Panc1 (cell line): ENCODE measurements at regions not wholly inside any gene's neighbourhood (a gene's known extent, or its start where the extent isn't known, plus 50 kb on each side); places are given as distances from the start of the nearest gene placed in this dataset.

Experiments used
- POLR2AphosphoS5 ChIP-seq: IDR thresholded peaks from 2 replicates; pipeline ENCODE4 v1.6.1; 2012; ENCODE audit warnings: mild to moderate bottlenecking, low read depth, low read length, moderate library complexity
- REST ChIP-seq, 2 experiments: IDR thresholded peaks; 2 replicates each; pipeline ENCODE4 v1.6.1; 2011 to 2012; ENCODE audit warnings: low read depth in 2 of 2, control low read depth in 1 of 2, low read length in 1 of 2, mild to moderate bottlenecking in 1 of 2, moderate library complexity in 1 of 2; ENCODE audit not compliant: insufficient read depth in 1 of 2
- SIN3A ChIP-seq: IDR thresholded peaks from 2 replicates; pipeline ENCODE4 v1.6.1; 2012; ENCODE audit warnings: low read depth, mild to moderate bottlenecking, low read length, moderate library complexity, borderline replicate concordance; ENCODE audit not compliant: insufficient read depth
- TCF7L2 ChIP-seq: IDR thresholded peaks from 2 replicates; pipeline ENCODE4 v1.6.1; 2011; ENCODE audit warnings: mild to moderate bottlenecking, low read depth, low read length, inconsistent platforms
- TF ChIP-seq, protein P1 (sequence below): fragments of 450-650 bp; IDR thresholded peaks from 2 replicates; pipeline ENCODE4 v1.5.1; 2017; ENCODE audit warnings: mild to moderate bottlenecking

DNA sequence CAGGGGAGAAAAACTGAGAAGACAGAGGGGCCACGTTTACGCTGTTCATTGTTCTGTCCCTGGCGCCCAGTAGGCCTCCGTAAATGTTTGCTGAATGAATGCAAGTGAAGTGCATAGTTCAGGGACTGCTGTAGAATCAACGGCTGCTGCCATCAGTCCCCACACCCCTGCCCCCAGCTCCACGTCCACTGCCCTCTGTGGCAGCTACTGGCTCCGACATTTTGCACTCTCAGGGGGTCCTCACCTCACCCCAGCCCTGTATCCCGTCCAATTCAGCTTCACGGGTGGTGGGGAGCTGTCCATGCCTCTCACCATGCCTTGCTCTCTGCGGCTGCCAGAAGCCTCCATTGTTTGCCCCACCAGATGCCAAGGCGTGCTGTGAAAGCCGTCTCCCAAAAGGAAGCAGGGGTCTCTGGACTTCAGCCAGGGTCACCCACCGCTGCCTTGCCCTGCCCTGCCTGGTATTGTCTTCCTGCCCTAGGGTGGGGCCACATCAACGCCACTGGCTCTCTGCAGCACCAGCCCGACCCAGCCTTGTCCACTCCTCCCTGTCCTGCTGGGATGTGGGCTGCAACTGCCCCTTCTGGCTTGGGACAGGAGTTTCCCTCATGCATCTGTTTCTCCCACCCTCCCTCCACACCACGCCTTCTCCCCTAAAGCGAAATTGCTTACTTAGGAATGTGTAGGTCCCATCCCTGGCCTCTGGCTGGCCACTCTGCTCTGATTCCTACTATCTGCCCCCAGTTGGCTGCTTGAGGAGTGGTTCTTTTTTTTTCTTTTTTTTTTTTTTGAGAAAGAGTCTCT lies 86.0 kb downstream of the RHOB start:
- TF ChIP-seq, protein P1, sequence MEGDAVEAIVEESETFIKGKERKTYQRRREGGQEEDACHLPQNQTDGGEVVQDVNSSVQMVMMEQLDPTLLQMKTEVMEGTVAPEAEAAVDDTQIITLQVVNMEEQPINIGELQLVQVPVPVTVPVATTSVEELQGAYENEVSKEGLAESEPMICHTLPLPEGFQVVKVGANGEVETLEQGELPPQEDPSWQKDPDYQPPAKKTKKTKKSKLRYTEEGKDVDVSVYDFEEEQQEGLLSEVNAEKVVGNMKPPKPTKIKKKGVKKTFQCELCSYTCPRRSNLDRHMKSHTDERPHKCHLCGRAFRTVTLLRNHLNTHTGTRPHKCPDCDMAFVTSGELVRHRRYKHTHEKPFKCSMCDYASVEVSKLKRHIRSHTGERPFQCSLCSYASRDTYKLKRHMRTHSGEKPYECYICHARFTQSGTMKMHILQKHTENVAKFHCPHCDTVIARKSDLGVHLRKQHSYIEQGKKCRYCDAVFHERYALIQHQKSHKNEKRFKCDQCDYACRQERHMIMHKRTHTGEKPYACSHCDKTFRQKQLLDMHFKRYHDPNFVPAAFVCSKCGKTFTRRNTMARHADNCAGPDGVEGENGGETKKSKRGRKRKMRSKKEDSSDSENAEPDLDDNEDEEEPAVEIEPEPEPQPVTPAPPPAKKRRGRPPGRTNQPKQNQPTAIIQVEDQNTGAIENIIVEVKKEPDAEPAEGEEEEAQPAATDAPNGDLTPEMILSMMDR = no peak
- TF ChIP-seq POLR2AphosphoS5 = no peak
- no peak for TF ChIP-seq REST (IDR thresholded peaks at IDR 0.05; ENCODE audit: insufficient read depth in 1 of 2, low read depth in 2 of 2, low read length in 1 of 2)
- TF ChIP-seq TCF7L2 = no peak
- no peak for TF ChIP-seq SIN3A
